ENCODE measurements at regions not wholly inside any gene's neighbourhood (a gene's known extent, or its start where the extent isn't known, plus 50 kb on each side); places are given as distances from the start of the nearest gene placed in this dataset.

GRCh38 chr3:181418233-181418632 lies 293.5 kb upstream of the SOX2 start:
- no peak for FAIRE-seq

DNA sequence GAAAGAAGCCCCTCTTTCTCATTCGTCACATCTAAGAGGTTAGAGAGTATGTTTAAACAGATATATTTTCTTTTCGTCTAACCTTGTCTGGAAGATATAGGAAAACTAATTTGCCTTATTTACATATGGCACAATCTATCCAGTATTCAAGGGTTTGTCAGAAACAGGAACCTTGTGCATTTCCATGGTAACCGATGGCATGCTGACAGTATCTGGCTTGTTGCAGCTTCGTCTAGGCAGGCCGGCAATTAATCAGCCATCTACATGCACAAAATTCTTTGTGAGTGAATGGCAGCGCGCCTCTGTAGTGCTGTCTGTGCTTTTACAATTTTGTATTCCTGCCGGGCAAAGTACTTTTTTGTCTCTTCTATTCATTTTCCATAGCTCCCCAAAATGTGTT lies 294.0 kb upstream of the SOX2 start:
- FAIRE-seq = no peak

DNA sequence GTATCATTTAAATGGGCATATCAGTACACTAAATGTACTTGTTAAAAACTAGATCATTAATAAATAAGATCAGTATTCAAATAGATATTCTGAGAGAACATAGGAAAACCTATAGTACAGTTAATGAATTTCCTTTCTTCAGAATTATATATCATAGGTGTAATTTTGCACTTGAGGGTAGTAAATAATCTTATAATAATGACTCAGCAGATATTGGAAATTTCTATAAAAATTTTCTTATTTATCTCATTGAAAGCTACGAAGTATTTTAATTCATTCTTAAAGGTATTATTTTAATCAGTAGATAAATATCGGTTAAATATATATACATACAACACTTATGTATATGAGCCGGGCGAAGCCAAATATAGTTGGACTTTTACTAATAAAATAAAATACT lies 300.9 kb upstream of the SOX2 start:
- no peak for FAIRE-seq

DNA sequence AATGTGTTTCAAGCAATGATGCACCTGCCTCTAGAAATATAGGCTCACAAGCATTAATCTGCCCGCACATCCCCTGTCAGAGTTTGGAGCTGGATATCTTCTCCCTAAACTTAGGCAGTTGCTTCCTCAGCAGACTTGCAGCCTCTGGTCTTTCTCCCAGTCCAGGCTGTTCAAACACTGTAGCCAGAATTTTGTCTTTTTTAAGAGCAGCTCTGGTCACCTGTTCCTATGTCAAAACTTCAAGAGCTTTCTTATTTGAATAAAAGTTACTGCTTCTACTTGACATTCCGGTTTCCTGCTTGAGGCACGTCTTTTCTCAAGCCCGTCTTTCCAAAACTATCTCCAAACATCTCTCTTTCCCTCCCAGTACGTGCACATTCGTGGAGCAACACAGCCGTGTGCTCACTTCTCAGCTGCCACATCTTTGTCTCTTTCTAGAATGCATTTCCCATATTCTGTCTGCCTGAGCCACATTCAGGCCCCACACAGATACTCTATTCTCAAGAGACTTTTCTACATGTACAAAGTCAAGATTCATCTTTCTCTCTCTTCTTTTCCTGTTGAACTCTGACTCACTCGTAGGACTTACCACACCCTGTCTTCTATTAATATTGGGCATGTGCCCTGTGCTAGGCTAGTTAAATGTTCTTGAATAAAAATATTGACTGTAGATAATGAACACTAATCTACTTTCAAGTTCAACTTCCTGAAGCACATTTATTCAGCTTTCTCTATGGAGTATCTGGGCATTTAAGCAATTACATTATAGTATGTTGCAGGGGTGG lies 307.7 kb upstream of the SOX2 start:
- FAIRE-seq = no peak

DNA sequence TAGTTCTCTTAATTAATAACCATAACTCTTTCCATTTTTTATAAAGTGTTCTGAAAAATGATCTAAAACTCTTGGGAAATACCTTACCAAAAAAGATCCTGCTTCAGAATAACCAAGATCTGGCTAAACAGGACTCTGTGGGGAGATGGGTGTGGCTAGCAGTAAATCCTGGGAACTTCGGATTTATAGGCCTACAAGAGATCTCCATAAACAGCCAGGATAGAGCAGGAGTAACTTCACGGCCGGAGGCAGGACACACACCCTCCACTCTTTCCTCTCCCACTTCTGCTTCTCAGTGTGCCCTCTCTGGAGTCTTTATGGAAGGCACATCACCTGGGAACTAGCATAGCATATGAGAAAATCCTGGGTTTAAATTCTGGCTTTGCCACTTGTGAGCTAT lies 309.4 kb upstream of the SOX2 start:
- no peak for FAIRE-seq

DNA sequence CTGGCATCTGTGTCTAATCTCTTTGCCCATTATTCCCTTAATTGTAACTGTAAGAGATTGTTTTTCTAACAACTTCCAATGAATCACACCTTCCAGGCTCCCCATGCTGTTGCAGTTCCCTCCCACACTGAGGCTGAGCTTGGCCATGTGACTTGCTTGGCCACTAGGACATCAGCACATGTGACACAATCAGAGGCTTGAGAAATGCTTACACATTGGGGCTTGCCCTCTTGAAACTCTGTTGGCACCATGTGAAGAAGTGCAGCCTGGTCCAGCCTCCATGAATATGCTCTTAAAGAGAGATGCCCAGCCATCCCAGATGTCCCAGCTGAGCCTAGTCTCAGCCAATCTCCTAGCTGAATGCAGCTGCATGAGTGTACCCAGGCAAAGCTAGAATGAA lies 326.8 kb upstream of the SOX2 start:
- FAIRE-seq = no peak

GRCh38 chr3:181383760-181384159 lies 328.0 kb upstream of the SOX2 start:
- FAIRE-seq = no peak

DNA sequence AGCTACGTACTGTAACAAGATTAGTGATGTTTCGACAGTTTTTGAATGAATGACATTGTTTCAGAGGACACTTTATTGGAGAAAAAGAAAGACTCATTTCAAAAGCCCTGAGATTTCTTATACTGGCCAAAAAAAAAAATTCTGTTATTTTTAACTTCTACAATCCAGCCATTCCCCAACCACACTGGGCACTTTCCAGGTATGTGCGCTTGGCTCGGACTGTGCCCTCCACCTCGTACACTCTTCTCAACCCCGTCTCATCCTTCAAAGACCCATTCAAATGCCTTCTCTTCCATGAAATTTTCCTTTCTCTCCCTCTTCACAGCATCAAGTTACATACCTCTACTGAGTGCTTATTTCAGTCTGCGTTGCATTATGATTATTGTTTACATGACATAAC lies 328.5 kb upstream of the SOX2 start:
- FAIRE-seq = no peak

DNA sequence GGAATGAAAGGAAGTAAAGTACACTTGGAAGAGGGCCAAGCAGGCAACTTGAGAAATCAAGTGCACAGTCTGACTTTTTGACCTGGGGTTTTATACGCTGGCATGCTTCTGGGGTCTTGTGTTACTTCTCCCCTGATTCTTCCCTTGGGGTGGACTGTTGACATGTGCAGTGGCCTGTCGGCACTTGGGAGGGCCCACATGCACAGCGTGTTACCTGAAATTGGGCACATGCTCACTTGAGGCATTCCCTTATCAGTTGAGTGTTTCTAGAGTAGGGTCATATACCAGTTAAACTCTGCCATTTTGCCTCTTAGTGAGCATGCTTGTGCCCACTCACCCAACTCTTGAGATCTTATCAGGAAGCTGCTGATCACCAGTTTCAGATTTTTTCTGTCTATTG lies 329.1 kb upstream of the SOX2 start:
- FAIRE-seq = no peak

- no peak for FAIRE-seq
Observed at GRCh38 chr3:181379278-181379677, 332.4 kb upstream of the SOX2 start.

DNA sequence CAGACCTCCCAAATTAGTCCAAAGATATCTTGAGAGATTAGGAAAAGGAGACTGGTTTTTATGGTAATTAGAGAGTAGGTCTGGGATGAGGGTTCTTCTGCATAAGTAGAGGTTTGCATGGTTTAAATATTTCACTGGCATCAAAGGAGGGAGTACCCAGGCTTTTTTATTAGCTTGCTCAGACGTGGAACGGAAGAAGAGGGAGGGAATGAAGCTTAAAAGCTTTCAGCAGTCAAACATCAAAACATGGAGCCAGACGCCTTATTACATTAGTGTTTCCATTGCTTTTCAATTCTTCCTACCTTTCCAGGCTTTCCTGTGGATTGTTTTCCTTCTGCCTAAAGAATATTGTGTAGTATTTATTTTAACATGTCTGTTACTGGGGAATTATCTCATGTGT lies 342.1 kb upstream of the SOX2 start:
- no peak for FAIRE-seq

- FAIRE-seq = no peak
Observed at GRCh38 chr3:181363231-181363630, 348.5 kb upstream of the SOX2 start.

DNA sequence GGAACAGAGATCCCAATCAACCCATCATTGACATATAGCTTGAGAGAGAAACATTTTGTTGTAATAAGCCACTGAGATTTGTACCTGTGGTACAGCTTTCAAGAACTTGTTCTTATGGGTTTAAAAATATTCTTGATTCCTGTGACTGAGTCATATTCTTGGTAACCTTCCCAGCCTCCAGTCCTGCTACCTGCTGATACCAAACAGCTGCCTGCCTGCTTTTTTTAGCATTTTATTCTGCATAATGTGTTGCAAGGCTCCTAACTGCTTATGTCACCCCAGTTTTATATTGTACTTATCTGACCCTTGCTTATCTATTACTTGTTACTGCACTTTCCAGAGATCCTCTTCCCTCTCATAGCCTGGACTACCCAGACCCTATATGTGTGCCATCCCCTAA lies 349.3 kb upstream of the SOX2 start:
- FAIRE-seq = no peak

- no peak for FAIRE-seq
Observed at GRCh38 chr3:181358562-181358961, 353.2 kb upstream of the SOX2 start.

DNA sequence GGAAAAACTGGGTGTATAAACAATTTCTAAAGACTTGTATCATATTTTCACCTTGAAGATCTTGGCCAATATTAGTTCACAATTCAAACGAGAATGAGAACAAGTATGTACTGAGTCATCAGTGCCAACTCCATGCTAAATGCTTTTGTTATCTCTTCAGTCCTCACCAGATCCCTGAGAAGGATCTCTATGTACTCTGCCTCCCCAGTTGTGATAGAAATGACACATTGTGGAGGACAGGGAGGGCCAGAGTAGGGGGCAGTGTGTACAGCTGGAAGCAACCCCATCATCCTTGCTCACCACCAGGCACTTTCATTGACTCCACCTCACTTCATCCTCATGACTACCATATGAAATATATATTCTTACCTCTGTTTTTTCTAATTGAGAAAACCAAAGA lies 353.7 kb upstream of the SOX2 start:
- FAIRE-seq = no peak

- FAIRE-seq = no peak
Observed at GRCh38 chr3:181354140-181354539, 357.6 kb upstream of the SOX2 start.

GRCh38 chr3:181344331-181344730 lies 354.8 kb upstream of the DNAJC19 start:
- no peak for FAIRE-seq

DNA sequence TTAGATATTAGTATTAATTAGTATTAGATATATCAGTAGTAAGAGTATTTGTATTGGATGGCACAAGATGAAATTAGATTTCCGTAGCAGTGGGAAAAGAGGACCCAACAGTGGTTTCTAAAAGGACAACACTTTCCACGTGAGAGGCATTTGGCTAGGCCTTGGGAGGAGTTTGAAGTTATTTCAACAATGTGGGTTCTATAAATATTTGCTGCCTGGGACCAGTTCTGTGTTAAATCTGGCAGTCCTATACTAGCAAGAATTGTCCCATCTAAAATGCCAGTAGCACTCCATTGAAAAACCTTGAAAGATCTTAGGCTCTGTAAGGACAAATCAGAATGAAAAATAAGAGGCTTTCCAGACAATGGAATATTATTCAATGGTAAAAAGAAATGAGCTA lies 347.1 kb upstream of the DNAJC19 start:
- FAIRE-seq = no peak

DNA sequence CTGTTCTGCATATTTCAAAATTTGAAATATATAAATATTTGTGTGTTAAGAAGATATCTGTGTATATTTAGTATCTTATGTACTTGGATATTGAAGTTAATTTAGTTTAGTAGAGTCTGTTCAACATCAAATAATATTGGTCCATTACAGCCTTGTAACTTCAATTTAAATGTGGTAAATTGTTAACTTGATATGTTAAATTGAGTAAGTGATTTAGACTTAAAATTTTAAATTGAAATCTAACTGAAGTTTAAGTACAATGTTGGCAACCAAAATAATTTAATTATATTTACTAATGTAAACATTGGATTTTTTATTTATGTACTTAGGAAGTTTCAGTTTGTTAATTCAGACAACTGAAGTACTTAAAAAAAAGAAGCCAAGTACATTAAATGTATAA lies 343.9 kb upstream of the DNAJC19 start:
- FAIRE-seq = peak; percentile 61

GRCh38 chr3:181330821-181331563 lies 341.5 kb upstream of the DNAJC19 start:
- no peak for FAIRE-seq

GRCh38 chr3:181330257-181330656 lies 340.7 kb upstream of the DNAJC19 start:
- FAIRE-seq = no peak

DNA sequence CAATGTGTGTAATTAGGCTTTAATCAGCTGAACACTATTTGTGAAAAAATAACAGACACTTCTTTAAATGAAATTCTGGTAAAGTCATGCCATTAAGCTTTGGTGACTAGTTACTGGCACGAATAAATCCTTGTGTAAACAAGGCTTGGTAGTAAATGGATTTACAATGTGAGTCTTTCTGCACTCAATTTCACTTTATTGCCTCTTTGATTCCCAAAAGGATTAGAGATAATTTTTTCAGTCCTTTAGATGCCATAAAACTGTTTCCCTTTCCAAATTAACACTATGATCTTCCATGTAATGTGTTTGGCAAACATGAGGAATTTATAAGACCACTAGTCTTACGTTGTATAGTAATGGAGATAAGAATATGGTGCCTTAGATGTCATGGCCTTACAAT lies 339.5 kb upstream of the DNAJC19 start:
- FAIRE-seq = no peak

DNA sequence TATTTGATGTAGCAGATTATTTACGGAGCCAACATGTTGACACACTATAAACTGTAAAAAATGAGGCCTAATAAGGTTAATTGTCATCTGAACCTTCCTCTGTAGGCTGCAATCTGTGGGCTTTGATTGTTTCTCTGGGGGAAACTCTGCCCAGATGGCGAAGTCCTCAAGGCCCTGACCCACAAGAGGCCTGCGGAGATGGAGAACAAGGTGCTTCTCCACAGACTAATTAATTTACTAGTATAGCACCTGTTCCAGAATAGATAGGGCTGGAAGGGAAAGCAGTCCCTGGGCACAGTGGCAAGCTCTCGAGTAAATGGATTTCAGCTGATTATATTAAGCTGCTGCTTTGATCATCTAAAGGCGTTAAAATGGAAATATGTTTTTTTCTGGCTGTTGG lies 338.8 kb upstream of the DNAJC19 start:
- no peak for FAIRE-seq

- FAIRE-seq = no peak
Observed at GRCh38 chr3:181327349-181327748, 337.8 kb upstream of the DNAJC19 start.
